ENCODE measurements at regions not wholly inside any gene's neighbourhood (a gene's known extent, or its start where the extent isn't known, plus 50 kb on each side); places are given as distances from the start of the nearest gene placed in this dataset.

DNA sequence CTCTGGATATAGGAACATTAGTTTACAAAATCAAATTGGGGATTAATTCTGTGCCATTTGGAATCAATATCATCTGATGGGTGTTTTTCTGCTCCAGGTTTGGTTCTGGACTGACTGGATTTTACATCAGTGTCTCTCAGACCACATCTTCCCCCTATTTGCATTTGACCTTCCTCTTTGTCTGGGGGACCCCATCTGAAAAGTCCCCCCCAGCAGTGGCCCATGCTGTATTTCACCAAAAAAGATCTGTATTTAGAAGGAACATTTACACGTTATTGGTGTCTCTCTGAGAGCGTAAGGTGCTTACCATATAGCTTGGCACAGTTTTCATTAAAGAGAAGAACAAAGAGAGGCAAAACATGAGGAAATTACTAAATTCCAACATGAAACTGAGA lies 215.6 kb upstream of the CLINT1 start:
- TF ChIP-seq POLR2A (IDR thresholded peaks at IDR 0.05) (no peak), POLR2AphosphoS5 (IDR thresholded peaks at IDR 0.05) (no peak)
- TF ChIP-seq, protein P1, sequence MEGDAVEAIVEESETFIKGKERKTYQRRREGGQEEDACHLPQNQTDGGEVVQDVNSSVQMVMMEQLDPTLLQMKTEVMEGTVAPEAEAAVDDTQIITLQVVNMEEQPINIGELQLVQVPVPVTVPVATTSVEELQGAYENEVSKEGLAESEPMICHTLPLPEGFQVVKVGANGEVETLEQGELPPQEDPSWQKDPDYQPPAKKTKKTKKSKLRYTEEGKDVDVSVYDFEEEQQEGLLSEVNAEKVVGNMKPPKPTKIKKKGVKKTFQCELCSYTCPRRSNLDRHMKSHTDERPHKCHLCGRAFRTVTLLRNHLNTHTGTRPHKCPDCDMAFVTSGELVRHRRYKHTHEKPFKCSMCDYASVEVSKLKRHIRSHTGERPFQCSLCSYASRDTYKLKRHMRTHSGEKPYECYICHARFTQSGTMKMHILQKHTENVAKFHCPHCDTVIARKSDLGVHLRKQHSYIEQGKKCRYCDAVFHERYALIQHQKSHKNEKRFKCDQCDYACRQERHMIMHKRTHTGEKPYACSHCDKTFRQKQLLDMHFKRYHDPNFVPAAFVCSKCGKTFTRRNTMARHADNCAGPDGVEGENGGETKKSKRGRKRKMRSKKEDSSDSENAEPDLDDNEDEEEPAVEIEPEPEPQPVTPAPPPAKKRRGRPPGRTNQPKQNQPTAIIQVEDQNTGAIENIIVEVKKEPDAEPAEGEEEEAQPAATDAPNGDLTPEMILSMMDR (IDR thresholded peaks at IDR 0.05): no peak
